ENCODE measurements at regions not wholly inside any gene's neighbourhood (a gene's known extent, or its start where the extent isn't known, plus 50 kb on each side); places are given as distances from the start of the nearest gene placed in this dataset.

GRCh38 chr1:118484893-118485292 lies 299.9 kb upstream of the SPAG17 start:
- Histone ChIP-seq H4K20me1 (ENCODE audit: insufficient read depth, poor library complexity, severe bottlenecking) (no peaks in the 10 kb centered on the region), H3K4me1 (ENCODE audit: insufficient read depth) (peaks cover 7% of the 10 kb centered on the region), H3K4me3 (no peak overlapping the region), H2AFZ (no peak overlapping the region), H3K9me2 (replicated peaks; ENCODE audit: insufficient read depth) (no peaks in the 10 kb centered on the region), H3K36me3 (replicated peaks; ENCODE audit: insufficient read depth, low read depth) (no peaks in the 10 kb centered on the region), H3K27me3 (no peaks in the 10 kb centered on the region), H3K27ac (no peak overlapping the region), H3K79me2 (no peaks in the 10 kb centered on the region), H3K9me3 (ENCODE audit: low read depth) (no peaks in the 10 kb centered on the region), H3K4me2 (no peak overlapping the region)
- DNase-seq (ENCODE audit: low spot score), result no peak
- 25% methylated on average over 1 of the region's 1 CpG for WGBS (ENCODE audit: low lambda C conversion rate, missing lambda C conversion rate)
- TF ChIP-seq CTCF (IDR thresholded peaks at IDR 0.05; ENCODE audit: poor library complexity) (no peak), EZH2phosphoT487 (IDR thresholded peaks at IDR 0.05; ENCODE audit: low read depth, severe bottlenecking, unreplicated experiment) (no peak), EZH2 (IDR thresholded peaks at IDR 0.05; ENCODE audit: borderline replicate concordance) (no peak)

- Histone ChIP-seq H3K4me3 (no peak overlapping the region), H3K36me3 (replicated peaks; ENCODE audit: insufficient read depth, low read depth) (no peaks in the 10 kb centered on the region), H3K27me3 (no peaks in the 10 kb centered on the region), H3K27ac (peak overlapping the region; percentile 42), H3K9me2 (replicated peaks; ENCODE audit: insufficient read depth) (no peaks in the 10 kb centered on the region), H3K9me3 (ENCODE audit: low read depth) (no peaks in the 10 kb centered on the region), H2AFZ (no peak overlapping the region), H3K79me2 (no peaks in the 10 kb centered on the region), H3K4me2 (no peak overlapping the region), H3K4me1 (ENCODE audit: insufficient read depth) (peaks cover 7% of the 10 kb centered on the region), H4K20me1 (ENCODE audit: insufficient read depth, poor library complexity, severe bottlenecking) (no peaks in the 10 kb centered on the region)
- TF ChIP-seq EZH2 (IDR thresholded peaks at IDR 0.05; ENCODE audit: borderline replicate concordance), result no peak
- no peak for TF ChIP-seq EZH2phosphoT487 (IDR thresholded peaks at IDR 0.05; ENCODE audit: low read depth, severe bottlenecking, unreplicated experiment)
- no peak for TF ChIP-seq CTCF (IDR thresholded peaks at IDR 0.05; ENCODE audit: poor library complexity)
- no peak for DNase-seq (ENCODE audit: low spot score)
- WGBS (ENCODE audit: low lambda C conversion rate, missing lambda C conversion rate), result 71% methylated on average over 3 of the region's 3 CpGs
Measured at GRCh38 chr1:118483245-118484006, 298.4 kb upstream of the SPAG17 start.

- Histone ChIP-seq H2AFZ (no peak overlapping the region), H3K9me2 (replicated peaks; ENCODE audit: insufficient read depth) (no peaks in the 10 kb centered on the region), H3K36me3 (replicated peaks; ENCODE audit: insufficient read depth, low read depth) (no peaks in the 10 kb centered on the region), H3K9me3 (ENCODE audit: low read depth) (no peaks in the 10 kb centered on the region), H3K27ac (no peak overlapping the region), H3K4me3 (no peak overlapping the region), H3K4me1 (ENCODE audit: insufficient read depth) (no peaks in the 10 kb centered on the region), H3K4me2 (no peak overlapping the region), H3K79me2 (no peaks in the 10 kb centered on the region), H4K20me1 (ENCODE audit: insufficient read depth, poor library complexity, severe bottlenecking) (no peaks in the 10 kb centered on the region), H3K27me3 (no peaks in the 10 kb centered on the region)
- TF ChIP-seq EZH2 (IDR thresholded peaks at IDR 0.05; ENCODE audit: borderline replicate concordance), result no peak
- TF ChIP-seq CTCF (IDR thresholded peaks at IDR 0.05; ENCODE audit: poor library complexity), result no peak
- TF ChIP-seq EZH2phosphoT487 (IDR thresholded peaks at IDR 0.05; ENCODE audit: low read depth, severe bottlenecking, unreplicated experiment), result no peak
- 13% methylated on average over 2 of the region's 2 CpGs for WGBS (ENCODE audit: low lambda C conversion rate, missing lambda C conversion rate)
- DNase-seq (ENCODE audit: low spot score), result peak; percentile 17
Measured at GRCh38 chr1:118481126-118481525, 296.1 kb upstream of the SPAG17 start.

All from hepatocyte (in vitro differentiated cells).